Heart right ventricle (tissue), 16 donors: ENCODE measurements at regions not wholly inside any gene's neighbourhood (a gene's known extent, or its start where the extent isn't known, plus 50 kb on each side); places are given as distances from the start of the nearest gene placed in this dataset.

Experiments
- ATAC-seq, 8 donors: fragments of 200-7000 bp; cut with Tn5 transposase; one replicate each; pipeline ENCODE4 v1.9.1; 2020; ENCODE audit warnings: mild to moderate bottlenecking in 8 of 8, moderate library complexity in 8 of 8, moderate number of reproducible peaks in 1 of 8
- DNase-seq, 2 donors: peaks; one replicate each; pipeline ENCODE4 v3.0.0-alpha.2; 2020
- H3K27ac ChIP-seq, 10 donors: fragments of 200-600 bp; sonication (generic) in 2 of 10; one replicate each; pipeline versions ENCODE4 v1.5.0 to v1.8.0; 2020 to 2022; ENCODE audit warnings: mild to moderate bottlenecking in 3 of 10
- H3K27me3 ChIP-seq, 7 donors: fragments of 200-600 bp; one replicate each; pipeline ENCODE4 v1.8.0; 2021 to 2022; ENCODE audit warnings: mild to moderate bottlenecking in 2 of 7
- H3K36me3 ChIP-seq, 9 donors: fragments of 200-600 bp; sonication (generic) in 1 of 9; one replicate each; pipeline versions ENCODE4 v1.5.0 to v1.8.0; 2020 to 2022; ENCODE audit warnings: mild to moderate bottlenecking in 2 of 9
- H3K4me1 ChIP-seq, 9 donors: fragments of 200-600 bp; sonication (generic) in 1 of 9; one replicate each; pipeline versions ENCODE4 v1.5.0 to v1.8.0; 2020 to 2022; ENCODE audit warnings: mild to moderate bottlenecking in 4 of 9
- H3K4me3 ChIP-seq, 10 donors: fragments of 200-600 bp; sonication (generic) in 2 of 10; one replicate each; pipeline versions ENCODE4 v1.5.0 to v1.8.0; 2020 to 2022; ENCODE audit warnings: mild to moderate bottlenecking in 7 of 10, moderate library complexity in 2 of 10
- H3K9me3 ChIP-seq, 11 donors: fragments of 200-600 bp in 10 of 11; sonication (generic) in 2 of 11; one replicate each; pipeline versions ENCODE4 v1.5.0 to v1.8.0; 2013 to 2022; ENCODE audit warnings: mild to moderate bottlenecking in 2 of 11, control low read depth in 1 of 11, moderate library complexity in 1 of 11
- WGBS, 2 donors: extraction: QIAGEN DNeasy Blood & Tissue Kit; methylation state at CpG; one replicate each; pipeline ENCODE4 v1.1.7; 2013; ENCODE audit warnings: inconsistent platforms in 1 of 2; 5-methylcytosine and 5-hydroxymethylcytosine counted together
- intact Hi-C, 10 donors: fragments of 100-400 bp; cut with DNase I; formaldehyde crosslinking; loops; one replicate each; pipeline versions ENCODE4 v1.11.1 to v1.14.2; 2022
- TF ChIP-seq, protein P1 (sequence below), 9 donors: fragments of 200-600 bp; sonication (generic) in 2 of 9; IDR thresholded peaks; one replicate each; pipeline versions ENCODE4 v1.5.0 to v1.8.0; 2021 to 2022; ENCODE audit warnings: antibody characterized with exemption in 9 of 9, mild to moderate bottlenecking in 5 of 9, moderate library complexity in 1 of 9
- donor health status: Arrhythmogenic right ventricular cardiomyopathy.
- donor health status: ischemic (EF 13 %, LVEDD 7.1; RV severe dilation, severe dysfunction).
- donor health status: healthy with polysubstance abuse.
- donor health status: DM: no; HTN: yes; CAD: no.
- donor health status: DM: no; HTN: no; CAD: no.
- donor health status: ischemic (EF 25% LVEDD 6.9; RV normal size, moderate dysfunction).
- donor health status: ischemic (EF 25% LVEDD 5.7; RV mildly dilated, moderate dysfunction).
- donor health status: healthy.
- donor health status: DM: yes; HTN: yes; CAD: no.
- donor health status: Ischemic cardiomyopathy.
- donor health status: ischemic (EF 35%, LVEDD 5.7; RV mildly dilated, moderate dysfunction).
- donor health status: nonischemic (EF 11% LVEDD 7.7; RV severe dilation, severe dysfunction).
- donor health status: DM: yes; HTN: yes; CAD: no.
- donor health status: PGD.
- donor health status: ischemic (EF 29% LVEDD 5.4; RV normal size, mild dysfunction).
- donor health status: nonischemic (EF 23%, LVEDD 6.1; RV moderate dilation, normal function).

DNA sequence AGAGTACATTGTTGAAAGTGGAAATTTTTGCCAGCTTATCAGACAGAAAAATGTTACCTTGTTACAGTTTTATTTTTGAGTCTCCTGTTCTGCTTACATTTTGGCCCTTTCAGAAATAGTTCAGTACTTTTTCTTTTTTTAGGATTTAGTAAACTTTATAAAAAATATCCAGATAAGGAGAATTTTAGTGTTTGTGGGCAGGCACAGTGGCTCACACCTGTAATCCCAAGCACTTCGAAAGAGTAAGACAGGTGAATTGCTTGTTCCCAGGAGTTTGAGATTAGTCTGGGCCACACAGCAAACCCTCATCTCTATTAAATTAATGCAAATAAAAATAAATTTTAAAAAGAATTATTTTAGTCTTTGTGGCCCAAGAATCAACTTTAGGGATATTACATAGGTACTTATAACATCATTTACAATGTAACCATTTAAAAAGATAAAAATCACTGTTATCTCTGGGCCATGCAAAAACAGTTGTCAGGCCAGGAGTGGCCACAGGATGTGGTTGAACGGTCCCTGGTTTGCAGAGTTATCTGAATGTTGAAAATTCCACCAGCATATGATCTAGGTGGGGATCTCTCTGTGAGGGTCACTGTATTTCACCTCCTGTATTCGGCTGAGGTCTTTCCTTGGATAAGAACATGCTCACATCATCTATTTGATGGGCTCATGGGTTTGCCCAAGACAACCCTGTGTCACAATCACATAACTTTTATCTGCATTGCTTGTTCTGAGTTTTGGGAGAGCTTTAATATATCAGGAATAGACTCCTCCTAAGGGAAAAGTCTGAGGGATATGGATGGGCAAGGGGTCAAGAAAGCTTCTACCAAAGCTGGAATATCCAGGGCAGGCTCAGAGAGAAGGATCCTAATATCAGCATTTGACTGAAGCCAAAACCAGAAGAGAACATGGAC, 91.5 kb downstream of the GGTLC2 start:
- intact Hi-C loops = no loop called here
- ATAC-seq = no peak
- TF ChIP-seq, protein P1, sequence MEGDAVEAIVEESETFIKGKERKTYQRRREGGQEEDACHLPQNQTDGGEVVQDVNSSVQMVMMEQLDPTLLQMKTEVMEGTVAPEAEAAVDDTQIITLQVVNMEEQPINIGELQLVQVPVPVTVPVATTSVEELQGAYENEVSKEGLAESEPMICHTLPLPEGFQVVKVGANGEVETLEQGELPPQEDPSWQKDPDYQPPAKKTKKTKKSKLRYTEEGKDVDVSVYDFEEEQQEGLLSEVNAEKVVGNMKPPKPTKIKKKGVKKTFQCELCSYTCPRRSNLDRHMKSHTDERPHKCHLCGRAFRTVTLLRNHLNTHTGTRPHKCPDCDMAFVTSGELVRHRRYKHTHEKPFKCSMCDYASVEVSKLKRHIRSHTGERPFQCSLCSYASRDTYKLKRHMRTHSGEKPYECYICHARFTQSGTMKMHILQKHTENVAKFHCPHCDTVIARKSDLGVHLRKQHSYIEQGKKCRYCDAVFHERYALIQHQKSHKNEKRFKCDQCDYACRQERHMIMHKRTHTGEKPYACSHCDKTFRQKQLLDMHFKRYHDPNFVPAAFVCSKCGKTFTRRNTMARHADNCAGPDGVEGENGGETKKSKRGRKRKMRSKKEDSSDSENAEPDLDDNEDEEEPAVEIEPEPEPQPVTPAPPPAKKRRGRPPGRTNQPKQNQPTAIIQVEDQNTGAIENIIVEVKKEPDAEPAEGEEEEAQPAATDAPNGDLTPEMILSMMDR (IDR thresholded peaks at IDR 0.05) = no peak

DNA sequence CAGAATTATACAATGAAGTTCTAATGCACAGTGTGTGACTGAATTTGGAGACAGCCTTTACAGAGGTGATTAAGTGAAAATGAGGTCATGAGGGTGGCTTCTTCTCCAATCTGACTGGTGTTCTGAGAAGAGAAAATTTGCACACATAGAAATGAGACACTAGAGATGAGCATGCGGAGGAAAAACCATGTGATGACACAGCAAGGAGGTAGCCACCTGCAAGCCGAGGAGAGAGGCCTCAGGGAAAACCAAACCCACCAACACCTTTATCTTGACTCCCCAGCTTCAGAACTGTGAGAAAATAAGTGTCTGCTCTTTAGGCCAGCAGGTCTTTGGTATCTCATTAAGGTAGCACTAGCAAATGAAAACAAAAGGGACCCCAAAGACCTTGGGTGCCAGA, 93.2 kb downstream of the GGTLC2 start:
- 77 to 89% methylated on average over 2 of the region's 2 CpGs for WGBS, 2 donors
- no peaks in the 10 kb centered on the region for H3K36me3 ChIP-seq
- no peak overlapping the region for H3K4me3 ChIP-seq
- H3K27ac ChIP-seq = no peak overlapping the region
- no peak for ATAC-seq
- H3K27me3 ChIP-seq = peaks cover 0 to 65% (median 20%) of the 10 kb centered on the region in 7 donors
- TF ChIP-seq, protein P1 (IDR thresholded peaks at IDR 0.05) = no peak
- H3K9me3 ChIP-seq = no peaks in the 10 kb centered on the region
- H3K4me1 ChIP-seq = no peaks in the 10 kb centered on the region
- intact Hi-C loops = no loop called here
- DNase-seq = no peak

More for the DNA sequence above, 91.5 kb downstream of the GGTLC2 start:
- Histone ChIP-seq H3K36me3 (no peaks in the 10 kb centered on the region), H3K4me3 (no peak overlapping the region), H3K4me1 (no peaks in the 10 kb centered on the region), H3K9me3 (no peaks in the 10 kb centered on the region), H3K27ac (no peak overlapping the region), H3K27me3 (peaks cover 0 to 49% (median 13%) of the 10 kb centered on the region in 7 donors)
- DNase-seq = no peak
- 55 to 58% methylated on average over 3 of the region's 3 CpGs for WGBS, 2 donors

- Histone ChIP-seq H3K4me1 (no peaks in the 10 kb centered on the region), H3K9me3 (no peaks in the 10 kb centered on the region), H3K36me3 (no peaks in the 10 kb centered on the region), H3K27ac (no peak overlapping the region), H3K27me3 (peaks cover 0 to 76% (median 33%) of the 10 kb centered on the region in 7 donors), H3K4me3 (no peak overlapping the region)
- DNase-seq (no peak), ATAC-seq (no peak)
- TF ChIP-seq, protein P1 (IDR thresholded peaks at IDR 0.05) = no peak
- WGBS, 2 donors = 75 to 84% methylated on average over 5 of the region's 5 CpGs
- intact Hi-C loops = no loop called here
These were observed 94.7 kb downstream of the GGTLC2 start for GRCh38 chr22:22738959-22739585.

- H3K36me3 ChIP-seq = no peaks in the 10 kb centered on the region
- whole genome bisulfite sequencing, 2 donors = 62 to 64% methylated on average over 5 of the region's 5 CpGs
- TF ChIP-seq, protein P1 (IDR thresholded peaks at IDR 0.05) = no peak
- DNase-seq = no peak
- no peak overlapping the region for H3K27ac ChIP-seq
- H3K9me3 ChIP-seq = no peaks in the 10 kb centered on the region
- H3K4me3 ChIP-seq = no peak overlapping the region
- H3K4me1 ChIP-seq = no peaks in the 10 kb centered on the region
- no peak for ATAC-seq
- intact Hi-C loops = no loop called here
- H3K27me3 ChIP-seq = peaks cover 0 to 92% (median 44%) of the 10 kb centered on the region in 7 donors
These were observed 96.3 kb downstream of the GGTLC2 start for GRCh38 chr22:22740560-22741276.
